ENCODE measurements at regions not wholly inside any gene's neighbourhood (a gene's known extent, or its start where the extent isn't known, plus 50 kb on each side); places are given as distances from the start of the nearest gene placed in this dataset.
"Not testable (repeated sequence)": the region's sequence is repeated elsewhere in the genome, so short reads cannot be mapped to it uniquely, and the experiment has no call there.

GRCh38 chr3:86794361-86795065, 196.4 kb downstream of the VGLL3 start:
- DNase-seq (ENCODE audit: low read depth in 2 of 2), result no peak

- DNase-seq (ENCODE audit: low read depth in 2 of 2), result peak; percentile 93 to 96
Observed at GRCh38 chr3:86793786-86794185, 197.2 kb downstream of the VGLL3 start.

GRCh38 chr3:86792316-86792715, 198.6 kb downstream of the VGLL3 start:
- peak in 1 of 2 experiments; percentile 49 for DNase-seq (ENCODE audit: low read depth in 2 of 2)

GRCh38 chr3:86790884-86791549, 199.9 kb downstream of the VGLL3 start:
- DNase-seq (ENCODE audit: low read depth in 2 of 2), result peak in 1 of 2 experiments; percentile 17

GRCh38 chr3:86788371-86788770, 202.6 kb downstream of the VGLL3 start:
- no peak for DNase-seq (ENCODE audit: low read depth in 2 of 2)

- DNase-seq (ENCODE audit: low read depth in 2 of 2), result no peak
Observed at GRCh38 chr3:86787091-86787490, 203.9 kb downstream of the VGLL3 start.

- peak in 1 of 2 experiments; percentile 40 for DNase-seq (ENCODE audit: low read depth in 2 of 2)
Observed at GRCh38 chr3:86785386-86785785, 205.6 kb downstream of the VGLL3 start.

GRCh38 chr3:86782866-86783265, 208.1 kb downstream of the VGLL3 start:
- no peak for DNase-seq (ENCODE audit: low read depth in 2 of 2)

- peak in 1 of 2 experiments; percentile 54 for DNase-seq (ENCODE audit: low read depth in 2 of 2)
Observed at GRCh38 chr3:86782286-86782685, 208.7 kb downstream of the VGLL3 start.

GRCh38 chr3:86774082-86774691, 216.8 kb downstream of the VGLL3 start:
- DNase-seq (ENCODE audit: low read depth in 2 of 2), result no peak

- no peak for DNase-seq (ENCODE audit: low read depth in 2 of 2)
Observed at GRCh38 chr3:86772699-86773098, 218.2 kb downstream of the VGLL3 start.

GRCh38 chr3:86771741-86772512, 219.0 kb downstream of the VGLL3 start:
- no peak for DNase-seq (ENCODE audit: low read depth in 2 of 2)

- no peak for DNase-seq (ENCODE audit: low read depth in 2 of 2)
Observed at GRCh38 chr3:86766331-86766730, 224.6 kb downstream of the VGLL3 start.

GRCh38 chr3:86757322-86758179, 233.4 kb downstream of the VGLL3 start:
- not testable (repeated sequence) for DNase-seq (ENCODE audit: low read depth in 2 of 2)

GRCh38 chr3:86748015-86748414, 242.9 kb downstream of the VGLL3 start:
- no peak for DNase-seq (ENCODE audit: low read depth in 2 of 2)

- DNase-seq (ENCODE audit: low read depth in 2 of 2), result no peak
Observed at GRCh38 chr3:86744051-86744450, 246.9 kb downstream of the VGLL3 start.

GRCh38 chr3:86743233-86743632, 247.7 kb downstream of the VGLL3 start:
- DNase-seq (ENCODE audit: low read depth in 2 of 2), result no peak

- DNase-seq (ENCODE audit: low read depth in 2 of 2), result no peak
Observed at GRCh38 chr3:86740751-86741150, 250.2 kb downstream of the VGLL3 start.

- DNase-seq (ENCODE audit: low read depth in 2 of 2), result no peak
Observed at GRCh38 chr3:86739244-86739643, 251.7 kb downstream of the VGLL3 start.

GRCh38 chr3:86738684-86739083, 252.3 kb downstream of the VGLL3 start:
- no peak for DNase-seq (ENCODE audit: low read depth in 2 of 2)

GRCh38 chr3:86737517-86737916, 253.4 kb downstream of the VGLL3 start:
- no peak for DNase-seq (ENCODE audit: low read depth in 2 of 2)

Data from fibroblast of skin of left biceps (primary cell).